PFSK-1 (cell line): ENCODE measurements at regions not wholly inside any gene's neighbourhood (a gene's known extent, or its start where the extent isn't known, plus 50 kb on each side); places are given as distances from the start of the nearest gene placed in this dataset.

Experiments used
- FOXP2 ChIP-seq: optimal IDR thresholded peaks from 2 replicates; pipeline ENCODE3; 2011; ENCODE audit warnings: borderline replicate concordance, control low read depth, inconsistent platforms; ENCODE audit not compliant: insufficient read depth; ENCODE audit errors: extremely low read length, extremely low read depth
- POLR2AphosphoS5 ChIP-seq: IDR thresholded peaks from 2 replicates; pipeline ENCODE4 v1.6.1; 2012; ENCODE audit warnings: low read depth, mild to moderate bottlenecking, control low read depth, low read length, moderate library complexity
- SIN3A ChIP-seq: IDR thresholded peaks from 2 replicates; pipeline ENCODE4 v1.6.1; 2012; ENCODE audit warnings: mild to moderate bottlenecking, low read length, moderate library complexity, borderline replicate concordance; ENCODE audit not compliant: insufficient read depth
- TAF1 ChIP-seq: IDR thresholded peaks from 2 replicates; pipeline ENCODE4 v1.6.1; 2012; ENCODE audit warnings: low read length, control low read depth, borderline replicate concordance; ENCODE audit not compliant: insufficient read depth
- TF ChIP-seq, protein P1 (sequence below), 2 experiments: IDR thresholded peaks; 2 replicates each; pipeline versions ENCODE4 v1.6.1 to v1.8.0; 2011 to 2012; ENCODE audit warnings: low read depth in 2 of 2, low read length in 2 of 2, control low read depth in 1 of 2, inconsistent platforms in 1 of 2, mild to moderate bottlenecking in 1 of 2, moderate library complexity in 1 of 2; ENCODE audit not compliant: insufficient read depth in 1 of 2

DNA sequence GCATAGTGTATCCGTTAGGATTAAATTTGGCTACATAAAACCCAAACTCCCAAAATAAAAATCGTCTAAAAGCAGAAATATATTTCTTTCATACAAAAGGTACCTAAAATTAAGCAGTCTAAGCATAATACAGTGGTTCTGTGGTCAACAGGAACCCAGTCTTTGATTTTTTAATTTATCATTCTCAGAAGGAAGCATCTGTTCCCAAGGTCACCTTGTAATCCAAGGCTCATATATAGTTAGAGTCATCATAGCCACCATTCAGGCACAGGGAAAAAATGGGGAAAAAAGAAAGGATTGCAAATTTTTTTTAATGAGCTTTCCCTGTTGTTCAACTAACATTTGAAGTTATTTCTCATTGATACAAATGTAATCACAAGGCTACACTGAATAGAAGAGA is 983.2 kb downstream of the PLOD2 start:
- TF ChIP-seq POLR2AphosphoS5 (no peak), SIN3A (no peak), TAF1 (no peak), FOXP2 (no peak)
- TF ChIP-seq, protein P1, sequence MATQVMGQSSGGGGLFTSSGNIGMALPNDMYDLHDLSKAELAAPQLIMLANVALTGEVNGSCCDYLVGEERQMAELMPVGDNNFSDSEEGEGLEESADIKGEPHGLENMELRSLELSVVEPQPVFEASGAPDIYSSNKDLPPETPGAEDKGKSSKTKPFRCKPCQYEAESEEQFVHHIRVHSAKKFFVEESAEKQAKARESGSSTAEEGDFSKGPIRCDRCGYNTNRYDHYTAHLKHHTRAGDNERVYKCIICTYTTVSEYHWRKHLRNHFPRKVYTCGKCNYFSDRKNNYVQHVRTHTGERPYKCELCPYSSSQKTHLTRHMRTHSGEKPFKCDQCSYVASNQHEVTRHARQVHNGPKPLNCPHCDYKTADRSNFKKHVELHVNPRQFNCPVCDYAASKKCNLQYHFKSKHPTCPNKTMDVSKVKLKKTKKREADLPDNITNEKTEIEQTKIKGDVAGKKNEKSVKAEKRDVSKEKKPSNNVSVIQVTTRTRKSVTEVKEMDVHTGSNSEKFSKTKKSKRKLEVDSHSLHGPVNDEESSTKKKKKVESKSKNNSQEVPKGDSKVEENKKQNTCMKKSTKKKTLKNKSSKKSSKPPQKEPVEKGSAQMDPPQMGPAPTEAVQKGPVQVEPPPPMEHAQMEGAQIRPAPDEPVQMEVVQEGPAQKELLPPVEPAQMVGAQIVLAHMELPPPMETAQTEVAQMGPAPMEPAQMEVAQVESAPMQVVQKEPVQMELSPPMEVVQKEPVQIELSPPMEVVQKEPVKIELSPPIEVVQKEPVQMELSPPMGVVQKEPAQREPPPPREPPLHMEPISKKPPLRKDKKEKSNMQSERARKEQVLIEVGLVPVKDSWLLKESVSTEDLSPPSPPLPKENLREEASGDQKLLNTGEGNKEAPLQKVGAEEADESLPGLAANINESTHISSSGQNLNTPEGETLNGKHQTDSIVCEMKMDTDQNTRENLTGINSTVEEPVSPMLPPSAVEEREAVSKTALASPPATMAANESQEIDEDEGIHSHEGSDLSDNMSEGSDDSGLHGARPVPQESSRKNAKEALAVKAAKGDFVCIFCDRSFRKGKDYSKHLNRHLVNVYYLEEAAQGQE (IDR thresholded peaks at IDR 0.05; ENCODE audit: insufficient read depth in 1 of 2, low read depth in 2 of 2, low read length in 2 of 2): no peak

DNA sequence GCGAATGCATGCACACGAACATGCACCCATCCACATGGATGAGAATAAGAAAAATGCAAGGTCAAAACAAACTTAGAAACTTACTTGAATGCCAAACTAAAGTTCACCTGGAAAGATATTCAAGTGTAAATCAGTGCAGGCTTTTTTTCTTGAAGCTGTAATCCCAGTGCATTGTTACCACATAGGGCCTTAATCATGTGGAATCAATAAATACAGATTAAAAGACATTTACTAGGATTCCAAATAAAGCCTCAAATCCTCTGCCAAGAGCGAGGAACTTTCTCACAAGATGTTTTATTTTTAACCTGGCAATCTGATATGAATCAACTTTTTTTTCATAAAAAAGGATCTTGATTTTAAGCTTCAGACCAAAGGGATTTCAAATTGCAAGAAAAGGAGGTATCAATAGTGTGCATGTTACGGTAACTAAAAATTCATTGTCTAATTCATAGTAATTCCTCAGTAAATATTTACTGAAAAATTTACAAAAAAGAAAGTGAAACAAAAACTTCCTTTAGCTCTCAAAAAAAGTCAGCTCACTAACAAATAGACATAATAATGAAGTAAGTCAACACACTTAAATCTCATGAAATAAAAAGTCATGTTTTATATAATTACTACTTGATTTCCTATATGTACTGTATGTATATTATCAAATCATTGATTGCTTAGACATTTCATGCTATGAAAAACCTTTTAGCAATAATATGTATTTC is 978.6 kb downstream of the PLOD2 start:
- no peak for TF ChIP-seq FOXP2
- no peak for TF ChIP-seq POLR2AphosphoS5
- no peak for TF ChIP-seq TAF1
- no peak for TF ChIP-seq SIN3A
- TF ChIP-seq, protein P1 (IDR thresholded peaks at IDR 0.05; ENCODE audit: insufficient read depth in 1 of 2, low read depth in 2 of 2, low read length in 2 of 2): no peak

DNA sequence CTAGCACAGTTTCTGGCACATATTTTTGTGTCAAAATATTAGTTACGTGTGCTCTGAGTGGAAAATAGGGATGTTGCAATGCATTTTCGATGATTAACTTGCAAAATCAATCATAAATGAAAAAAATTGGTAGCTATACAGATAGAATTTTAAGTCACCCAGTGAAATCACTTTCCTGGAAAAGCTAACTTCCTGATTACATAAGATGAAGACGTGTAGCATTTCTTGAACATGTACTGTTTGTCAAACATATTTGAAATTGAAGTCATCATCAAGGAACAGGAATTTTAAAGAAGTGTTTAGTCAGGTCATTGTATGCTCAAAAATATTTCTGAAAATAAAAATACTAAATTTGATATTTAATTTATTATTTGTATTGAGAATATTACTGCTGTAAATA is 977.7 kb downstream of the PLOD2 start:
- no peak for TF ChIP-seq FOXP2
- TF ChIP-seq, protein P1 (IDR thresholded peaks at IDR 0.05; ENCODE audit: insufficient read depth in 1 of 2, low read depth in 2 of 2, low read length in 2 of 2): no peak
- TF ChIP-seq POLR2AphosphoS5: no peak
- TF ChIP-seq SIN3A: no peak
- no peak for TF ChIP-seq TAF1

DNA sequence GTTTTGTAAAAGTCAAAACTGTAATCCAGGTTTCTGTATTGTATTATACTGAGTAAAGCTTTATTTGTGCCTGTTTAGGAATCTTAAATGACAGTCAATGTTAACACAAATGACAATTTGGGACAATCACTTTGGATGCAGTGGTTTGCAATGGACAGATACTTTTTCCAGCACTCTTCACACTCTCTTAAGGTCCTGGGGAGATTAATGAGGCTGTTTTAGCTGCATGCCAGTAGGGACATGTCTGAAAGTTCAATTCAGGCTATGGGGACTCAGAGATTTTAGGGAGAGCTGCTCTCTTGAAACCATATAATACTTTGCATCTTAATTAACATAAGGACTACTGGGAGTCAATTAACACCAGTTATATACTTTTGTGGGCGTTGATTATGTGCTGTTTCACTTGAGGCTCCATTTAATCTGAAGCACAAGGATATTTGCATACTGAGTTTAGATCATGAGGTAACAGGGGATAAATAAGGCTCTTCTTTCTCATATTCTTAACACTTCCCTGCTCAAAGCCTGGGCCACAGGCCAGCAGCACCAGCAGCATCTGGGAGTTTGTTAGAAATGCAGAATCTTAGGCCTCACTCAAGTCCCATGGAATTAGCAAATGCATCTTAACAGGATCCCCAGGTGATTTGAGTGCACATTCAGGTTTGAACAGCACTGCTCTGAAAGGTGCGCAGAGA is 972.8 kb downstream of the PLOD2 start:
- TF ChIP-seq FOXP2: no peak
- no peak for TF ChIP-seq SIN3A
- TF ChIP-seq, protein P1 (IDR thresholded peaks at IDR 0.05; ENCODE audit: insufficient read depth in 1 of 2, low read depth in 2 of 2, low read length in 2 of 2): no peak
- TF ChIP-seq POLR2AphosphoS5: no peak
- TF ChIP-seq TAF1: no peak
